H1 (cell line): ENCODE measurements at regions not wholly inside any gene's neighbourhood (a gene's known extent, or its start where the extent isn't known, plus 50 kb on each side); places are given as distances from the start of the nearest gene placed in this dataset.

Experiments used
- CBX5 ChIP-seq: fragments of 300-800, 300-1000 bp; sonication (generic); IDR thresholded peaks from 2 replicates; pipeline ENCODE4 v1.7.1; 2016; ENCODE audit warnings: antibody characterized with exemption, low read length, low read depth
- EP300 ChIP-seq, 2 experiments: IDR thresholded peaks; 1 replicate in 1 of 2; 2 replicates in 1 of 2; pipeline ENCODE4 v1.6.1; 2011 to 2012; ENCODE audit warnings: low read depth in 2 of 2, low read length in 2 of 2, mild to moderate bottlenecking in 2 of 2, borderline replicate concordance in 1 of 2, inconsistent platforms in 1 of 2, moderate library complexity in 1 of 2
- MAFK ChIP-seq: IDR thresholded peaks from 2 replicates; pipeline ENCODE4 v1.6.1; 2012; ENCODE audit warnings: low read depth, mild to moderate bottlenecking, improper control_type of control experiment, low read length
- USF2 ChIP-seq: IDR thresholded peaks from 2 replicates; pipeline ENCODE4 v1.6.1; 2011; ENCODE audit warnings: low read length, improper control_type of control experiment
- TF ChIP-seq, protein P1 (sequence below): fragments of 300-600 bp; sonication (generic); IDR thresholded peaks from 2 replicates; pipeline ENCODE4 v1.7.1; 2012; ENCODE audit warnings: low read length, moderate library complexity, mild to moderate bottlenecking, inconsistent platforms; ENCODE audit not compliant: insufficient replicate concordance

- TF ChIP-seq USF2 (no peak), MAFK (no peak), CBX5 (no peak), EP300 (IDR thresholded peaks at IDR 0.05; ENCODE audit: borderline replicate concordance in 1 of 2, low read depth in 2 of 2, low read length in 2 of 2) (no peak)
- TF ChIP-seq, protein P1, sequence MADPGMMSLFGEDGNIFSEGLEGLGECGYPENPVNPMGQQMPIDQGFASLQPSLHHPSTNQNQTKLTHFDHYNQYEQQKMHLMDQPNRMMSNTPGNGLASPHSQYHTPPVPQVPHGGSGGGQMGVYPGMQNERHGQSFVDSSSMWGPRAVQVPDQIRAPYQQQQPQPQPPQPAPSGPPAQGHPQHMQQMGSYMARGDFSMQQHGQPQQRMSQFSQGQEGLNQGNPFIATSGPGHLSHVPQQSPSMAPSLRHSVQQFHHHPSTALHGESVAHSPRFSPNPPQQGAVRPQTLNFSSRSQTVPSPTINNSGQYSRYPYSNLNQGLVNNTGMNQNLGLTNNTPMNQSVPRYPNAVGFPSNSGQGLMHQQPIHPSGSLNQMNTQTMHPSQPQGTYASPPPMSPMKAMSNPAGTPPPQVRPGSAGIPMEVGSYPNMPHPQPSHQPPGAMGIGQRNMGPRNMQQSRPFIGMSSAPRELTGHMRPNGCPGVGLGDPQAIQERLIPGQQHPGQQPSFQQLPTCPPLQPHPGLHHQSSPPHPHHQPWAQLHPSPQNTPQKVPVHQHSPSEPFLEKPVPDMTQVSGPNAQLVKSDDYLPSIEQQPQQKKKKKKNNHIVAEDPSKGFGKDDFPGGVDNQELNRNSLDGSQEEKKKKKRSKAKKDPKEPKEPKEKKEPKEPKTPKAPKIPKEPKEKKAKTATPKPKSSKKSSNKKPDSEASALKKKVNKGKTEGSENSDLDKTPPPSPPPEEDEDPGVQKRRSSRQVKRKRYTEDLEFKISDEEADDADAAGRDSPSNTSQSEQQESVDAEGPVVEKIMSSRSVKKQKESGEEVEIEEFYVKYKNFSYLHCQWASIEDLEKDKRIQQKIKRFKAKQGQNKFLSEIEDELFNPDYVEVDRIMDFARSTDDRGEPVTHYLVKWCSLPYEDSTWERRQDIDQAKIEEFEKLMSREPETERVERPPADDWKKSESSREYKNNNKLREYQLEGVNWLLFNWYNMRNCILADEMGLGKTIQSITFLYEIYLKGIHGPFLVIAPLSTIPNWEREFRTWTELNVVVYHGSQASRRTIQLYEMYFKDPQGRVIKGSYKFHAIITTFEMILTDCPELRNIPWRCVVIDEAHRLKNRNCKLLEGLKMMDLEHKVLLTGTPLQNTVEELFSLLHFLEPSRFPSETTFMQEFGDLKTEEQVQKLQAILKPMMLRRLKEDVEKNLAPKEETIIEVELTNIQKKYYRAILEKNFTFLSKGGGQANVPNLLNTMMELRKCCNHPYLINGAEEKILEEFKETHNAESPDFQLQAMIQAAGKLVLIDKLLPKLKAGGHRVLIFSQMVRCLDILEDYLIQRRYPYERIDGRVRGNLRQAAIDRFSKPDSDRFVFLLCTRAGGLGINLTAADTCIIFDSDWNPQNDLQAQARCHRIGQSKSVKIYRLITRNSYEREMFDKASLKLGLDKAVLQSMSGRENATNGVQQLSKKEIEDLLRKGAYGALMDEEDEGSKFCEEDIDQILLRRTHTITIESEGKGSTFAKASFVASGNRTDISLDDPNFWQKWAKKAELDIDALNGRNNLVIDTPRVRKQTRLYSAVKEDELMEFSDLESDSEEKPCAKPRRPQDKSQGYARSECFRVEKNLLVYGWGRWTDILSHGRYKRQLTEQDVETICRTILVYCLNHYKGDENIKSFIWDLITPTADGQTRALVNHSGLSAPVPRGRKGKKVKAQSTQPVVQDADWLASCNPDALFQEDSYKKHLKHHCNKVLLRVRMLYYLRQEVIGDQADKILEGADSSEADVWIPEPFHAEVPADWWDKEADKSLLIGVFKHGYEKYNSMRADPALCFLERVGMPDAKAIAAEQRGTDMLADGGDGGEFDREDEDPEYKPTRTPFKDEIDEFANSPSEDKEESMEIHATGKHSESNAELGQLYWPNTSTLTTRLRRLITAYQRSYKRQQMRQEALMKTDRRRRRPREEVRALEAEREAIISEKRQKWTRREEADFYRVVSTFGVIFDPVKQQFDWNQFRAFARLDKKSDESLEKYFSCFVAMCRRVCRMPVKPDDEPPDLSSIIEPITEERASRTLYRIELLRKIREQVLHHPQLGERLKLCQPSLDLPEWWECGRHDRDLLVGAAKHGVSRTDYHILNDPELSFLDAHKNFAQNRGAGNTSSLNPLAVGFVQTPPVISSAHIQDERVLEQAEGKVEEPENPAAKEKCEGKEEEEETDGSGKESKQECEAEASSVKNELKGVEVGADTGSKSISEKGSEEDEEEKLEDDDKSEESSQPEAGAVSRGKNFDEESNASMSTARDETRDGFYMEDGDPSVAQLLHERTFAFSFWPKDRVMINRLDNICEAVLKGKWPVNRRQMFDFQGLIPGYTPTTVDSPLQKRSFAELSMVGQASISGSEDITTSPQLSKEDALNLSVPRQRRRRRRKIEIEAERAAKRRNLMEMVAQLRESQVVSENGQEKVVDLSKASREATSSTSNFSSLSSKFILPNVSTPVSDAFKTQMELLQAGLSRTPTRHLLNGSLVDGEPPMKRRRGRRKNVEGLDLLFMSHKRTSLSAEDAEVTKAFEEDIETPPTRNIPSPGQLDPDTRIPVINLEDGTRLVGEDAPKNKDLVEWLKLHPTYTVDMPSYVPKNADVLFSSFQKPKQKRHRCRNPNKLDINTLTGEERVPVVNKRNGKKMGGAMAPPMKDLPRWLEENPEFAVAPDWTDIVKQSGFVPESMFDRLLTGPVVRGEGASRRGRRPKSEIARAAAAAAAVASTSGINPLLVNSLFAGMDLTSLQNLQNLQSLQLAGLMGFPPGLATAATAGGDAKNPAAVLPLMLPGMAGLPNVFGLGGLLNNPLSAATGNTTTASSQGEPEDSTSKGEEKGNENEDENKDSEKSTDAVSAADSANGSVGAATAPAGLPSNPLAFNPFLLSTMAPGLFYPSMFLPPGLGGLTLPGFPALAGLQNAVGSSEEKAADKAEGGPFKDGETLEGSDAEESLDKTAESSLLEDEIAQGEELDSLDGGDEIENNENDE: no peak
Measured at GRCh38 chr6:166684170-166684569, 57.1 kb upstream of the RPS6KA2 start (continued).
